Activated T-cell treated with anti-CD3 and anti-CD28 coated beads, Interleukin-2, amount 50 U/mL, for 24 hours (primary cell): ENCODE measurements at regions not wholly inside any gene's neighbourhood (a gene's known extent, or its start where the extent isn't known, plus 50 kb on each side); places are given as distances from the start of the nearest gene placed in this dataset.
"Not testable (repeated sequence)": the region's sequence is repeated elsewhere in the genome, so short reads cannot be mapped to it uniquely, and the experiment has no call there.

Source experiments
- DNase-seq: peaks from one replicate; pipeline ENCODE4 v3.0.0-alpha.2; 2020
- H3K27ac Mint-ChIP-seq: 2 replicates; pipeline ENCODE4 v1.8.0; 2020; ENCODE audit warnings: mild to moderate bottlenecking, mixed read lengths
- H3K27me3 Mint-ChIP-seq: 2 replicates; pipeline ENCODE4 v1.8.0; 2020; ENCODE audit warnings: mixed read lengths
- H3K36me3 Mint-ChIP-seq: 2 replicates; pipeline ENCODE4 v1.8.0; 2020; ENCODE audit warnings: low read depth, mixed read lengths
- H3K4me1 Mint-ChIP-seq: 2 replicates; pipeline ENCODE4 v1.8.0; 2020; ENCODE audit warnings: low read depth, mixed read lengths
- H3K4me3 Mint-ChIP-seq: 2 replicates; pipeline ENCODE4 v1.8.0; 2020; ENCODE audit warnings: mild to moderate bottlenecking, moderate library complexity, mixed read lengths
- H3K9me3 Mint-ChIP-seq: 2 replicates; pipeline ENCODE4 v1.8.0; 2020; ENCODE audit warnings: mixed read lengths

DNA sequence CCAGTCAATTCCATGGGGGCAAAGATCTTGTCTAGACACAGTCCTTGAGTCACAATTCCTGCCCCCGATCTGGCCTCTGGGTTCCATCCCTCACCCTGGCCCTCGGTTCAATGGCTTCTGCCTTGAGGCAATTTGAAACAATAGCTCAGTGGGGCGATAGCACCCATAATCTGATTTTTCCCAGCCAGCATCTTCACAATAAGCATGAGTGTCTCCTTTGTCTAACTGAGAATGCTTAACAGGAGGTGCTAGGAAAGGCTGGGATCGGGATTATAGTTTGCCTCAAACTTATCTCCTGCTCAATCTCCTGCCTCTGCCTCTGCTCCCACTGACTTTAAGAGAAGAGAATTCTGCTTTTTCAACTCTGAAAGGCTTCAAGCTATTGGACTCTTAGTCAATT lies 293.9 kb upstream of the PROX1 start:
- no peak for DNase-seq
- Mint-ChIP-seq H3K4me3 (no peak overlapping the region), H3K36me3 (no peaks in the 10 kb centered on the region), H3K4me1 (no peaks in the 10 kb centered on the region), H3K9me3 (no peaks in the 10 kb centered on the region), H3K27ac (no peak overlapping the region), H3K27me3 (no peaks in the 10 kb centered on the region)

DNA sequence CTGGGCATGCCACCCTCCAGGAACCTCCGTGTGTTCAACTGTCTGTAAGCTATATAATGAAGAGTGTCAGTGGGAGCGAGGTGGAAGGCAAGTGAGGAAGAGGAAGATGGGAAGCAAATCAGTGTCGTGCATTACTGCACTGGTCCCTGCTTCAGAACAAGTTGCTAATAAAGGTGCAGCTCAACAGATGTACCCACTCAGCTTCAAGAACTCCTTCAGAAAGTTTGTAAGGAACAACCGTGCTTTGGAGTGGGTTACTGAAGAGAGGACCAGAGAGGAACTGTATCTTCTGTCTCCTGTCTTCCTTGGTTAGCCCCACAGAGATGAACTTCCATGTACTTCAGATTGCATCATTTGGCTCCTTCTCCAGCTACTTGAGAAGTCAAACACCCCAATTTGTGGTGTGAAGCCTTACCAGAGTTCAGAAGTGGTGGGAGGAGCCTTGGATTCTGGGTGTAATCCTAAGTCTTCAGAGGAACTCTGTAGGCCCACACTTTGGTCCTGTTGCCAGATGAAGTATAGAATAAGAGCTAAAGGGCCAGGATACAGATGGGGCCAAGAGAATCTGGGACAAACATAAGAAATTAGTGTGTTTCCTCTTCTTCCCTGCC lies 290.5 kb upstream of the PROX1 start:
- H3K27ac Mint-ChIP-seq, result no peak overlapping the region
- no peaks in the 10 kb centered on the region for H3K4me1 Mint-ChIP-seq
- DNase-seq, result no peak
- H3K4me3 Mint-ChIP-seq, result no peak overlapping the region
- no peaks in the 10 kb centered on the region for H3K36me3 Mint-ChIP-seq
- peaks cover 2% of the 10 kb centered on the region for H3K9me3 Mint-ChIP-seq
- no peaks in the 10 kb centered on the region for H3K27me3 Mint-ChIP-seq

DNA sequence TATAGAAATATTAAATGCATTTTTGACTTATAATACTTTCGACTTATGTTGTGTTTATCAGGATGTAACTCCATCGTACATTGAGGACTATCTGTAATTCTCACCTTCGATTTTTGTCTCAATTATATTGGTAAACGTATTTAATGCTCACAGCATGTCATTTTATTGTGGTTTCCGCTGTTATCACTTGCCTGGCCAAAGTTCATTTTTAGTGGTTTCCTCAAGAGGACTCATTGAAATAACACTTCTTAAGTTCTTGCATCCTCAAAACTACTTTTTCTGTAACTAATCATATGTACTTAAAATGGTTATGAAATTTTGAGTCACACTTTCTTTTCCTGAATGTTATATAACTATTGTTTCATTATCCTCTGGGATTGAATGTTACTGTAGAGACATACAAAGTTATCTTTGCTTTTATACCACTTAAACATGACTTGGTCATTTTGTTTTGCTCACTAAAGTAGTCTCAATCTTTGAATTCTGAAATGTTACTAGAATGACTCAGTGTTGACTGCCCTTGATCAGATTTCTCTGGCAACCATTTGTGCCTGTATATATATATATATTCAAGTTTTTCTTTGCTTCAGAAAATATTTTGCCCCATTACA lies 289.6 kb upstream of the PROX1 start:
- H3K27ac Mint-ChIP-seq, result no peak overlapping the region
- H3K36me3 Mint-ChIP-seq, result no peaks in the 10 kb centered on the region
- no peak overlapping the region for H3K4me3 Mint-ChIP-seq
- no peaks in the 10 kb centered on the region for H3K27me3 Mint-ChIP-seq
- H3K9me3 Mint-ChIP-seq, result peaks cover 6% of the 10 kb centered on the region
- no peak for DNase-seq
- H3K4me1 Mint-ChIP-seq, result no peaks in the 10 kb centered on the region

DNA sequence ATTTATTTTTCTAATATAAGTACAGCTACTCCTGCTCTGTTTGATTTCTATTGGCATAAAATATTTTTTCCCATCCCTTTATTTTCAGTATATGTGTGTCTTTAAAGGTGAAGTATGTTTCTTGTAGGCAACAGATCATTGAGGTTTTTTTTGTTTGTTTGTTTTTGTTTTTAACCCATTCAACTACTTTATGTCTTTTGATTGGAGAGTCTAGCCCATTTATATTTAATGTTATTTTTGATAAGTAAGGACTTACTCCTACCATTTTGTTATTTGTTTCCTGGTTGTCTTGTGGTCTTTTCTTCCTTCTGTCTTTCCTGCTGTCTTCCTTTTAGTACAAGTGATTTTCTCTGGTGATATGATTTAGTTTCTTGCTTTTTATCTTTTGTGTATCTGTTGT lies 285.1 kb upstream of the PROX1 start:
- no peak for DNase-seq
- Mint-ChIP-seq H3K27ac (no peak overlapping the region), H3K9me3 (peaks cover 10% of the 10 kb centered on the region), H3K4me3 (no peak overlapping the region), H3K36me3 (no peaks in the 10 kb centered on the region), H3K4me1 (no peaks in the 10 kb centered on the region), H3K27me3 (no peaks in the 10 kb centered on the region)

DNA sequence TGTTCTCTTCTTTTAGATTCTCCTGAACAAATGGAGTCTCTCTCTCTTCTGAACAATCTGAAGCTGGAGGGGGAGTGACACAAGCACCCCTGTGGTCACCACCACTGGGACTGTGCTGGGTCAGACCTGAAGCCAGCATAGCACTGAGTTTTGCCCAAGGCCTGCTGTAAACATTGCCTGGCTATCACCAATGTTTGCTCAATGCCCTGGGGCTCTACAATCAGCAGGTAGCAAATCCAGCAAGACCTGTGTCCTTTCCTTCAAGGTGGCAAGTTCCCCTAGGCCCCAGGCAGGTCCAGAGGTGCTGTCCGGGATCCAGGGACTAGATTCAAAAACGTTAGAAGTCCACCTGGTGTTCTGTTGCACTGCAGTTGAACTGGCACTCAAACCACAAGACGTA lies 282.8 kb upstream of the PROX1 start:
- no peak overlapping the region for H3K27ac Mint-ChIP-seq
- DNase-seq, result no peak
- H3K36me3 Mint-ChIP-seq, result peaks cover 3% of the 10 kb centered on the region
- H3K27me3 Mint-ChIP-seq, result no peaks in the 10 kb centered on the region
- H3K9me3 Mint-ChIP-seq, result peaks cover 30% of the 10 kb centered on the region
- no peak overlapping the region for H3K4me3 Mint-ChIP-seq
- no peaks in the 10 kb centered on the region for H3K4me1 Mint-ChIP-seq

DNA sequence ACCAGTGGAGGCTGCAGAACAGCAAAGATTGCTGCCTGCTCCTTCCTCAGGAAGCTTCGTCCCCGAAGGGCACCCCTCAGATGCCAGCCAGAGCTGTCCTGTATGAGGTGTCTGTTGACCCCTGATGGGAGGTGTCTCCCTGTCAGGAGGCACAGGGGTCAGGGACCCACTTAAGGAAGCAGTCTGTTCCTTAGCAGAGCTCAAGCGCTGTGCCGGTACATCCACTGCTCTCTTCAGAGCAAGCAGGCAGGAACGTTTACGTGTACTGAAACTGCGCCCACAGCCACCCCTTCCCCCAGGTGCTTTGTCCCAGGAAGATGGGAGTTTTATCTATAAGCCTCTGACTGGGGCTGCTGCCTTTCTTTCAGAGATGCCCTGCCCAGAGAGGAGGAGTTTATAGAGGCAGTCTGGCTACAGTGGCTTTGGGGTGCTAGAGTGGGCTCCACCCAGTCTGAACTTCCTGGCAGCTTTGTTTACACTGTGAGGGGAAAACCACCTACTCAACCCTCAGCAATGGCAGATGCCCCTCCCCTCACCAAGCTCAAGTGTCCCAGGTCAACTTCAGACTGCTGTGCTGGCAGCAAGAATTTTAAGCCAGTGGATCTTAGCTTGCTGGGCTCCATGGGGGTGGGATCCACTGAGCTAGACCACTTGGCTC lies 275.8 kb upstream of the PROX1 start:
- not testable (repeated sequence) for DNase-seq, H3K36me3 Mint-ChIP-seq, H3K27me3 Mint-ChIP-seq, H3K27ac Mint-ChIP-seq, H3K4me3 Mint-ChIP-seq
- H3K4me1 Mint-ChIP-seq, result peaks cover 12% of the 10 kb centered on the region
- peaks cover 40% of the 10 kb centered on the region for H3K9me3 Mint-ChIP-seq

DNA sequence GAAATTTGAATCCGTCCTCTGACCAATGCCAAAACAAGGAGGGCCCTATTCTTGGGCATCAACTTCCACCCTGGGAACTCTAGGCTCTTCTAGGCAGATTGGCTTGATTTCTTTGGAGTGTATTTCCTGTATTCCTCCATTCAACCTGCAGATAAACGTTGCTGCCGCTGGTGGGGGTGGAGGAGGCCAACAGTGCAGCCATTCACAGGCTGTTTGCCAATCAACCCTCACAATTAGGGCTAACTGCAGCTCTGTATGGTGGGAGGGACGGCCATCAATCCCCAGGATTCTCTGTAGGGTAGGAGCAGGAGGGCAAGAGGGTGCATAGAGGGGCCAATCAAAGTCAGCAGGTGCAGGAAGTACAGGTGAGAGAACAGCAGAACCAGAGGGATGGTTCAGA lies 273.1 kb upstream of the PROX1 start:
- Mint-ChIP-seq H3K27me3 (no peaks in the 10 kb centered on the region), H3K36me3 (no peaks in the 10 kb centered on the region), H3K4me1 (peaks cover 12% of the 10 kb centered on the region), H3K4me3 (no peak overlapping the region), H3K27ac (no peak overlapping the region), H3K9me3 (peaks cover 22% of the 10 kb centered on the region)
- DNase-seq, result no peak

DNA sequence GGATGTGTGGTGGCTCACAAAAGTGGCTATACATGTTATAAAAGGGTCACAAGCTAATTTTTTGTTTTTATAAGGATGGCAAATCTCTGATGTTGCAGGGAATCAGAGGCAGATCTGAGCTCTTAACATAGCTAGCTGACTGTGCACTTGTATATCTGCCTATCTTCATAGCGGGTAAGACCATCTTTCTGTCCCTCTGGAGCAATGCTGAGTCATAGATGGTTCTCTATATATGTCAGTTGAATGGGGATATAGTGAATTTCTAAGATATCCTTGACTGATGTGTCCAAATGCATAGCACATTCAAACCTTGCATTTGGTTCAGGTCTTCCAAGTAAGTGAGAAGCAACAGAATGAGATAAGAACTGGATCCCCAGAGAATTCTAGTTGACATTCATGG lies 272.6 kb upstream of the PROX1 start:
- Mint-ChIP-seq H3K4me3 (no peak overlapping the region), H3K36me3 (no peaks in the 10 kb centered on the region), H3K4me1 (peaks cover 12% of the 10 kb centered on the region), H3K27me3 (no peaks in the 10 kb centered on the region), H3K9me3 (peaks cover 22% of the 10 kb centered on the region), H3K27ac (no peak overlapping the region)
- no peak for DNase-seq

DNA sequence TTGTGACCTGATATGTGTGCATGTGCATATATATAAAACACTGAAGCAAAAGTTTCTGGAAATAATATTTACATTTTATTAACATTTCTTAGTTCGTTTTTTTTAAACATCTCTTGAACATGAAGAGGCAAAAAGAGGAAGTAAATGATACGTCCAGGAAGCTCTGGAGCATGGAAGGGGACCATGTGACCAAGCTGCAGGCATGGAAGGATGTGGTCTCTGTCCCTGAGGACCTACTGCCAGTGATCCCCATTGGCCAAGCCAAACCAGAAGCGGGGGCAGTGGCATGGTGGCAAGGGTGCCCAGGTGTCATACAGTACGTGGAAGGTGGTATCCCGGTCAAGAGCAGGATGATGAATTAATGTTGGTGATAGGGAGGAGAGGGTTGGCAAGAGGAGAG lies 268.3 kb upstream of the PROX1 start:
- no peaks in the 10 kb centered on the region for H3K36me3 Mint-ChIP-seq
- H3K27me3 Mint-ChIP-seq, result no peaks in the 10 kb centered on the region
- H3K9me3 Mint-ChIP-seq, result peaks cover 17% of the 10 kb centered on the region
- no peaks in the 10 kb centered on the region for H3K4me1 Mint-ChIP-seq
- no peak overlapping the region for H3K27ac Mint-ChIP-seq
- DNase-seq, result no peak
- no peak overlapping the region for H3K4me3 Mint-ChIP-seq

DNA sequence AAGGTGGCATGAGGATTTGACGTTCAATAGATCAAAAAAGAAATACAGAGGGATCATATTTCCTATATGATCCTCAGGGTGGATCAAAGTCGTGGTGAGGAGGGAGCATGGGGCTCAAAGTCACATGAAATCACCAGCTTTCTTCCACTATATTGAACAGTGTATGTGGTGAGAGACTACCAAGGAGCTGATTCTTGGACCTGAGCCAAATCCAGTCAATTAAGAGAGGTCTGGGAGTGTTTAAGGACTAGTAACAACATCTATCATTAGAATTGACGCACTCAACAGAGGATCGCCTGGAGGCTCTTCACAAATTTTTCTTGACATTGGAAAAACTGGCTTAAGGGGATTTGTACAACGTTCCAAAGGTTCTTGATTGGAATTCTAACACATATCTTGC lies 267.7 kb upstream of the PROX1 start:
- H3K36me3 Mint-ChIP-seq, result no peaks in the 10 kb centered on the region
- peaks cover 17% of the 10 kb centered on the region for H3K9me3 Mint-ChIP-seq
- no peaks in the 10 kb centered on the region for H3K4me1 Mint-ChIP-seq
- no peak for DNase-seq
- H3K4me3 Mint-ChIP-seq, result no peak overlapping the region
- H3K27me3 Mint-ChIP-seq, result no peaks in the 10 kb centered on the region
- H3K27ac Mint-ChIP-seq, result no peak overlapping the region

DNA sequence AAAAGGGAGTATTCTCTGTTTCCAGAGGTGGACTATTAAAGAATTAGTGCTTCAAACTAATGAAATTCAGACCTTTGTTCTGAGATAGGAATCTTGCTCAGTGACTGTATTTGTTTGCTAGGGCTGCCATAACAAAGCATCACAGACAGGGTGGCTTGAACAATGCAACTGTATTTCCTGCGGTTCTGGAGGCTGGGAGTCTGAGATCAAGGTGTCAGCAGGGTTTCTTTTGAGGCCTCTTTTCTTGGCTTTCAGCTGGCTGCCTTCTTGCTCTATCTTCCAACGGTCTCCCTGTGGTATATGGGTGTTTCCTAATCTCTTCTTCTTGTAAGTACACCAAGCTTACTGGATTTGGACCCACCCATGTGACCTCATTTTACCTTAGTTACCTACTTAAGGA lies 264.6 kb upstream of the PROX1 start:
- H3K27ac Mint-ChIP-seq, result no peak overlapping the region
- no peaks in the 10 kb centered on the region for H3K36me3 Mint-ChIP-seq
- H3K4me1 Mint-ChIP-seq, result no peaks in the 10 kb centered on the region

DNA sequence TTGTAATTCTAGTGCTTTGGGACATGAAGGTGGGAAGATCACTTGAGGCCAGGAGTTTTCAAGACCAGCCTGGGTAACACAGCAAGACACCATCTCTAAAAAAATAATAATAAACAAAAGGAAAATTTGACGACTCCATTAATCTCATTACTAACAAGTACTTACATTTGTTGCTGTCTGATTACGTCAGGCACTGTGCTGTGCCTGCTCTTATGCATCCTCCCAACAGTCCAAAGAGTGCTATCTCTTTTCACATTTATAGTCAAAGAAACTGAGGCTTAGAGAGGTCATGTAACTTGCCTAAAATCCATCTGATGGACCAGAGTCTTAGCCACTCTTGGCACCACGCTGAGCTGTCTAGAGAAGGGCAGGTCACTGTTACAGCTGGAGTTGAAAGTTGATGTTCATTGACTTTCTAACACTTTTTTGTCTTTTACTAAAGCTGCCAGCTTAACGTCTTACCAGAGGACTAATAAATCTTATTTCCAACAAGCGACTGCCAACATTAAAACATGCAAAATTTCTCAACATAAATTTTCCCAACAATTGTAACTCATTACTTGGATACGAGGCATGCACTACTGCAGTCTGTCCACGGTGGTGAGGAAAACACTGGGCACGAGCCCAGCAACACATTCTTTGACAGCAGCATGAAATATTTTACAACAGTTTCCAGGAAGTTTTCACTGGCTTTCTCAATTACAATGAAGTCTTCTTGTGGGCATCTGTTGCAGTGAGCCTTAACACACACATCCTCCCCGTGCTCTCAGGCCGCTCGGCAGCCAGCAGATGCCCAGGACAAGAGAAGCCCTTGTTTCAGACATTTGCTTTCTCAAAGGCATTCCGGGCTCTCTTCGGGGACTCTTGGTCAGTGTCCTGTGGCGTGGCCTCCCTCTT lies 262.9 kb upstream of the PROX1 start:
- Mint-ChIP-seq H3K27ac (no peak overlapping the region), H3K4me1 (no peaks in the 10 kb centered on the region), H3K9me3 (peaks cover 15% of the 10 kb centered on the region), H3K27me3 (no peaks in the 10 kb centered on the region), H3K4me3 (no peak overlapping the region), H3K36me3 (no peaks in the 10 kb centered on the region)
- DNase-seq, result no peak

More for the DNA sequence above, 264.6 kb upstream of the PROX1 start:
- H3K27me3 Mint-ChIP-seq, result no peaks in the 10 kb centered on the region
- peaks cover 17% of the 10 kb centered on the region for H3K9me3 Mint-ChIP-seq
- H3K4me3 Mint-ChIP-seq, result no peak overlapping the region
- DNase-seq, result no peak

DNA sequence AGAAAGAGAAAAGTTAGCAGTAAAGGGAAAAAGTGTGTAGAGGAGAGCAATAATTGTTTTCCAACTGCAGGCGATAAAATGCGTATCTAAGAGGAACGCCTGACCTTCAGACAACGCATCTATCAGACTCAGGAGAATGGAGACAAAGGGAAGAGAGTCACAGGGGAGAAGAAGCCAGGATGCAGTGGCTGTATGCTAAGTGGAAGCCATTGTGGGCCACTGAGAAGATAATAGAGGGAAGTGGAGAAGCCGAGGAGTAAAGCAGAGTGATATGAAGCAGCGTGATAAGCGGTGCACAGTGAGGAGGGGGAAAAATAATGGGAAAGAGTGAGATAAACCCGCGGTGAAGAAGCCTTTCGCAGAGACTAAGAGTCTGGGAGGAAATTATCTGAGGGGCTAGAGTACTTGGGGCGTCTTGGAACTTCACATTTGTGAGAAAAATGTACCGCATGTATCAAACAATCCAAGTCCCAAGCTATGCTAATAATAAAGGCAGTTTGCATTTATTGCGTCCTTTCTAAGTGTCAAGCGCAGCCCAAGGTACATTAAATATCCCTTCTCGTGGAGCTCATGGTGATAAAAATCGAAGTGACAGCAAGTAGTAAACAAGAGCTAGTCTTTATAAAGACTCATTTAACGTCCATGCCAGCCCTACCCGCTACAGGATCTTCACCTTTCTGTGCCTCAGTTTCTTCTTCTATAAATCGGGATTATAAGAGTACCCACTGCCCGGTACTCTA lies 259.8 kb upstream of the PROX1 start:
- H3K4me3 Mint-ChIP-seq, result no peak overlapping the region
- no peak for DNase-seq
- no peaks in the 10 kb centered on the region for H3K36me3 Mint-ChIP-seq
- peaks cover 9% of the 10 kb centered on the region for H3K9me3 Mint-ChIP-seq
- no peak overlapping the region for H3K27ac Mint-ChIP-seq
- no peaks in the 10 kb centered on the region for H3K4me1 Mint-ChIP-seq
- no peaks in the 10 kb centered on the region for H3K27me3 Mint-ChIP-seq
